ENCODE measurements at regions not wholly inside any gene's neighbourhood (a gene's known extent, or its start where the extent isn't known, plus 50 kb on each side); places are given as distances from the start of the nearest gene placed in this dataset.

DNA sequence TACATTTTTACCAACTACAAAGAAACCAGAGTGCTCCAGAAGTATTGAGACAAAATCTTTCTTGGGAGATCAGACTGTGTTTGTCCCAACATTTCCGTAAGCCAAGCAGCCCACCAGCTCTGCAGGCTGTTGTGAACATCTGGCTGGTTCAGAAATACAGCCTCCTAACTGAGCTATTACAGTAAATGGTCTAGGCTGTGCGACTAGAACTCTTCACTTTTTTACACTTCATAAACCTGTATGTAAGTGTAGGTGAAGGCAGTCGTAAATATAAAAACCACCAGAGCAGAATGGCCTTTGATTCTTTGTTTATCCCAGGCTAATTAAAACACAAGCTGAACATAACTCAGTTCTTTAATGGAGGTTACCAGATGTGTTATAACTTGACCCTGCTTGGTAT is 235.3 kb downstream of the ARRDC4 start:
- no peak overlapping the region for H3K27ac ChIP-seq
- no peaks in the 10 kb centered on the region for H3K9me3 ChIP-seq
- no peak for ATAC-seq
- DNase-seq = no peak
- intact Hi-C loops (cut with DNase I) = no loop called here
- peaks cover 0 to 4% (median 0%) of the 10 kb centered on the region in 4 donors for H3K27me3 ChIP-seq
- H3K36me3 ChIP-seq = no peaks in the 10 kb centered on the region
- no peak overlapping the region for H3K4me3 ChIP-seq
- WGBS, 2 donors = 56 to 72% methylated on average over 3 of the region's 3 CpGs
- TF ChIP-seq, protein P1, sequence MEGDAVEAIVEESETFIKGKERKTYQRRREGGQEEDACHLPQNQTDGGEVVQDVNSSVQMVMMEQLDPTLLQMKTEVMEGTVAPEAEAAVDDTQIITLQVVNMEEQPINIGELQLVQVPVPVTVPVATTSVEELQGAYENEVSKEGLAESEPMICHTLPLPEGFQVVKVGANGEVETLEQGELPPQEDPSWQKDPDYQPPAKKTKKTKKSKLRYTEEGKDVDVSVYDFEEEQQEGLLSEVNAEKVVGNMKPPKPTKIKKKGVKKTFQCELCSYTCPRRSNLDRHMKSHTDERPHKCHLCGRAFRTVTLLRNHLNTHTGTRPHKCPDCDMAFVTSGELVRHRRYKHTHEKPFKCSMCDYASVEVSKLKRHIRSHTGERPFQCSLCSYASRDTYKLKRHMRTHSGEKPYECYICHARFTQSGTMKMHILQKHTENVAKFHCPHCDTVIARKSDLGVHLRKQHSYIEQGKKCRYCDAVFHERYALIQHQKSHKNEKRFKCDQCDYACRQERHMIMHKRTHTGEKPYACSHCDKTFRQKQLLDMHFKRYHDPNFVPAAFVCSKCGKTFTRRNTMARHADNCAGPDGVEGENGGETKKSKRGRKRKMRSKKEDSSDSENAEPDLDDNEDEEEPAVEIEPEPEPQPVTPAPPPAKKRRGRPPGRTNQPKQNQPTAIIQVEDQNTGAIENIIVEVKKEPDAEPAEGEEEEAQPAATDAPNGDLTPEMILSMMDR (IDR thresholded peaks at IDR 0.05) = no peak
- no peaks in the 10 kb centered on the region for H3K4me1 ChIP-seq
- no peak for FAIRE-seq

DNA sequence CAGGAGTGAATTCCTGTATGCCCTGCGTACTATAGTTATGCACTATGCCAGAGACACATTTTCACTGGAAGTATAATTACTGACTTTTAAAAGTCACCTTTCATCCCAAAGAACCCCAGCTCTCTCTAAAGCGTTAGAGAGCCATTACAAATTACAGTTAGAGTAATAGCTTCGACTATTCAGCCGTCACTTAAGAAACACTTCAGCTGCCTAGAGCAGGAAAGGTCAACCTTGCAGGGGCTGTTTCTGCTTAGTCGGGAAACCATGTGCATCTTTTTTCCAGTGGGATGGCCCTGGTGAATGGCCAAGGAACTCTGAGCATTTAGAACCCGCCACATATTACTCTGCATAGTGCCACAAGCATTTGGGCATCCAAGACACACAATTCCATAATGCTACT is 235.9 kb downstream of the ARRDC4 start:
- no peaks in the 10 kb centered on the region for H3K4me1 ChIP-seq
- peaks cover 0 to 4% (median 0%) of the 10 kb centered on the region in 4 donors for H3K27me3 ChIP-seq
- FAIRE-seq = no peak
- H3K36me3 ChIP-seq = no peaks in the 10 kb centered on the region
- no peak overlapping the region for H3K4me3 ChIP-seq
- H3K9me3 ChIP-seq = no peaks in the 10 kb centered on the region
- no peak for ATAC-seq
- WGBS, 2 donors = 53 to 75% methylated on average over 6 of the region's 6 CpGs
- TF ChIP-seq, protein P1 (IDR thresholded peaks at IDR 0.05) = no peak
- DNase-seq = no peak
- no peak overlapping the region for H3K27ac ChIP-seq
- intact Hi-C loops (cut with DNase I) = no loop called here

DNA sequence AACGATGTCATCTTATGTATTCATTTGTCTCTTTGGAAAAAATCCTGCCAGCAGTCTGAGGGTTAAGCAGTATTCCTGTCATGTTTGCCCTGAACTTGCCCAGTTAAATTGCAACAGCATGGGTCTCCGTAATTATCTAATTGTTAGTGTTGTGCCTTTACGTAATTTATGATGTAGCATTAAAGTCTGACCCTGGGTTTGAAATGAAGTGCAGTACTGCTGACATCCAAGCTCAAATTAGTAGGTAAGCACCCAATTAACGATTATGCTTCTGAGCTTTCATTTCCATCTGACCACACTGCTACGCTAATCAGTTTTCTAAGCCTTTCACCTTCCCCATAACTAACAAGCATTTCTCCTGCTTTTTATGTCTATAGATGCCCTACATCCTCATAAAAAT is 241.8 kb downstream of the ARRDC4 start:
- TF ChIP-seq, protein P1 (IDR thresholded peaks at IDR 0.05) = no peak
- no peaks in the 10 kb centered on the region for H3K9me3 ChIP-seq
- intact Hi-C loops (cut with DNase I) = no loop called here
- H3K4me1 ChIP-seq = no peaks in the 10 kb centered on the region
- no peak overlapping the region for H3K27ac ChIP-seq
- no peak for ATAC-seq
- H3K36me3 ChIP-seq = no peaks in the 10 kb centered on the region
- no peak overlapping the region for H3K4me3 ChIP-seq
- H3K27me3 ChIP-seq = peaks cover 0 to 4% (median 0%) of the 10 kb centered on the region in 4 donors
- DNase-seq = no peak
- 40 to 42% methylated on average over 5 of the region's 5 CpGs for WGBS, 2 donors
- no peak for FAIRE-seq

DNA sequence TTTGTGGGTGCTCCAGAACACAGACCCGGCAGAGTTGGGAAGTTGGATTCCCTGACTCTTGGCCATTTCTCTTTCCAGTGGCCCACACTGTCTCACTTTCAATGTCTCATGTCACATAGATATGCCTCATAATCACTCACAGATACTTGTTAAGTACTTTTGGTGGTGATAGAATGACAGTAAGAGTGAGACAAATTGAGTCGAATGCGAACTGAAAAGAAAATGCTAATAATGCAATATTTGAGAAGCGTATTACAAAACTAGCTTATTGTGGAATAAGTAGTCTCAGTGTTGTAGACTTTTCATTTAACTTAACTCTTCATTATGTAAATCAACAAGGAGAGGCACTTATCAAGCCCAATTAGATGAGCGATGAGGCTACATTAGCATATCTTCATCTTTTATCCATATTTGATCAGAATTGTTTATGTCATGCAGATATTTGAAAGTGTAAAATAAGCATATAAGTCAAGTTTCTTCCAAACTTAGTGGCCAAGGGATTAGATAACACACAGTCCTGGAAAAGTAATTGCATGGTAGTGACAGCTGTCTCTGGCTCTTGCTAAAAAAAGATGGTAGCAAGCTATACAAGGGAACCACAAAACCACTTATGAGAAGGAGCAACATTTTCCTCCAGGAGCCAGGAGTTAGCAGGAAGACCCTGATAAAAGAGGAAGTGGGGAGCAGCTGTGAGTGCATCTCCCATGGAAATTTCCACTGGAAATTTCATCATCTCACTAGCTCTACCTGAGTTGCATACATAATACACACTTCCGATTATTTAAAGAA is 243.6 kb downstream of the ARRDC4 start:
- no peak for DNase-seq
- H3K4me3 ChIP-seq = no peak overlapping the region
- no peaks in the 10 kb centered on the region for H3K36me3 ChIP-seq
- ATAC-seq = no peak
- H3K4me1 ChIP-seq = no peaks in the 10 kb centered on the region
- peaks cover 0 to 4% (median 0%) of the 10 kb centered on the region in 4 donors for H3K27me3 ChIP-seq
- intact Hi-C loops (cut with DNase I) = no loop called here
- no peak overlapping the region for H3K27ac ChIP-seq
- TF ChIP-seq, protein P1 (IDR thresholded peaks at IDR 0.05) = no peak
- H3K9me3 ChIP-seq = no peaks in the 10 kb centered on the region
- WGBS, 2 donors = 79 to 81% methylated on average over 6 of the region's 6 CpGs
- FAIRE-seq = no peak

DNA sequence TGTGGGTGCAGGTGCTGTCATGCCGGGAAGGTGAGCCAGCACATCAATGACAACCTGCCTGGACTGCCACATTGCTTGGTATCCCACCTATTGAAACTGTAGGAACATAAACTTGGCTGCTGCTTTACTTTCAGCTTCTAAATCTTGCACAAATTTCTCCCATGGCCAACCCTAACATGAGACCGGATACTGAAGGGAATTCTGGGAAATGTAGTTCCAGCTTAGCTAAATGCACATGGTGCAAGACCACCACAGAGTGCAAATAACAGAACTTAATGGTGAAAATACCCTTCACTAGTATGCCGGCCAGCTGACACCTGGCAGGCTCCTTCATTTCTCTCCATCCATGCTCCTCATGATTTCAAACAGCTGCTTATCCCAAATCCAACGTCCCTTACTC is 247.4 kb downstream of the ARRDC4 start:
- WGBS, 2 donors = 62% methylated on average over 4 of the region's 4 CpGs
- TF ChIP-seq, protein P1 (IDR thresholded peaks at IDR 0.05) = no peak
- Histone ChIP-seq H3K9me3 (no peaks in the 10 kb centered on the region), H3K36me3 (no peaks in the 10 kb centered on the region), H3K4me3 (no peak overlapping the region), H3K27me3 (peaks cover 0 to 4% (median 0%) of the 10 kb centered on the region in 4 donors), H3K27ac (no peak overlapping the region), H3K4me1 (no peaks in the 10 kb centered on the region)
- intact Hi-C loops (cut with DNase I) = no loop called here
- FAIRE-seq (no peak), ATAC-seq (no peak), DNase-seq (no peak)
